NCI-H2029 (cell line): ENCODE measurements at regions not wholly inside any gene's neighbourhood (a gene's known extent, or its start where the extent isn't known, plus 50 kb on each side); places are given as distances from the start of the nearest gene placed in this dataset.

Source experiments
- DNase-seq: peaks from one replicate; lab custom pipeline; 2025; lab: John Stamatoyannopoulos, UW

DNA sequence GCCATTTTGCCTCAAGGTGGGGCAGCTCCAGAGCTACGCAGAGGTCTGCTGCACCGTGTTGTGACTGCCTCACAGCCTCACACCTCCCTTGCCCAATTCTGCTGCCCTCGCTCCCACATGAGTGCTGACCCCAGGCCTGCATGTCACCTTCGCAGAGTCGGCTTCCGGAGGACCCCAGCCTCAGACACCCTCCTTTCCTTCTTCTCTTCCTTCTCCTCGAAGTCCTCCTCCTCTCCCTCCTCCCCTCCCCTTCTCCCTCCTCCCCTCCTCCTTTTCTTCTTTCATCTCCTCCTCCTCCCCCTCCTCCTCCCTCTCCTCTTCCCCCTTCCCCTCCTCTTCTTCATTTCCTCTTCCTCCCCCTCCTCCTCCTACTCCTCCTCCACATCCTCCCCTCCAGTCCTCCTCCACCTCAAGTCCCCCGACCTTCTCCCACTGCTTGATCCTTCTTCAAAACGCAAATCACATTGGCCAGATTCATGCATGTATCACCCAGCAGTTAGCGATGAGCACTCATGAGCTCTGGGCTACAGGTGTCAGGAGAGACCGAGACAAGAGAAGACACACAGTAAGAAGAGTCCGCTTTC, 243.8 kb downstream of the RBFOX3 start:
- DNase-seq: no peak

GRCh38 chr17:79365836-79366770, 244.7 kb downstream of the RBFOX3 start:
- DNase-seq: no peak

GRCh38 chr17:79365351-79365750, 245.5 kb downstream of the RBFOX3 start:
- DNase-seq: no peak

DNA sequence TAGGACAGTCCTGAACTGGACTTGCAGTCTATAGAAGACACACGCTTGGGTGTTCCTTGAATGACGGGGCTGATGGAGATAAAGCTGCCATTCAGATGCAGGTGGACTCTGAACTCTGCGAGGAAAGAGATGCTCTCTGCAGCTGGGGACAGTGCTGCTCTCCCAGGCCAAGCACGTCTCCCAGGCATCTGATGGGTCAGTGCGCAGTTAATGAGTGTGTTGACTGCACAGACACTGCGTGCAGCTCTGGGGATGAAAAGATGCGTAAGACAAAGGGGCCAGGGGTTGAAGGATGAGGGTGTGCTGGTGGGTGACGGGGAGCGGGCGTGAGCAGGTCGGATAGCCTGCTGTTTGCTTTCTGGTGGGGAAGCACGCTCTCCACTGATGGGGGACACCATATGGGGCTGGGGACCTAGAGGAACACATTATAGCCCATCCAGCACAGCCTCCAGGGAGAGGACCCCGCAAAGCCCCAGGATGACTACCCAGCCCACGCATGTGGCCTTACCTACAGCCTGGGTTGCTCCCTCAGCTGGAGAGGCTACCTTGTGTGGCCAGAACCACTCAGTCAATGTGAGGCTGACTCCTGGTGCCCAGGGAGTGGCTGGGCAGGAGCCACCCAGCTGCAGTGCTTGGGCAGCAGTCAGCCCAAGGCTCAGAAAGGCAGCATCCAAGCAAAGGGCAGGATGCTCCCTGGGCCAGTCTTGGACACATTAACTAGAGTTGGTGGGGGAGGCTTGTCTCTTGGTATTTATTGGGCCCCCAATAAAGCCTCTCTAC, 246.3 kb downstream of the RBFOX3 start:
- DNase-seq: no peak

DNA sequence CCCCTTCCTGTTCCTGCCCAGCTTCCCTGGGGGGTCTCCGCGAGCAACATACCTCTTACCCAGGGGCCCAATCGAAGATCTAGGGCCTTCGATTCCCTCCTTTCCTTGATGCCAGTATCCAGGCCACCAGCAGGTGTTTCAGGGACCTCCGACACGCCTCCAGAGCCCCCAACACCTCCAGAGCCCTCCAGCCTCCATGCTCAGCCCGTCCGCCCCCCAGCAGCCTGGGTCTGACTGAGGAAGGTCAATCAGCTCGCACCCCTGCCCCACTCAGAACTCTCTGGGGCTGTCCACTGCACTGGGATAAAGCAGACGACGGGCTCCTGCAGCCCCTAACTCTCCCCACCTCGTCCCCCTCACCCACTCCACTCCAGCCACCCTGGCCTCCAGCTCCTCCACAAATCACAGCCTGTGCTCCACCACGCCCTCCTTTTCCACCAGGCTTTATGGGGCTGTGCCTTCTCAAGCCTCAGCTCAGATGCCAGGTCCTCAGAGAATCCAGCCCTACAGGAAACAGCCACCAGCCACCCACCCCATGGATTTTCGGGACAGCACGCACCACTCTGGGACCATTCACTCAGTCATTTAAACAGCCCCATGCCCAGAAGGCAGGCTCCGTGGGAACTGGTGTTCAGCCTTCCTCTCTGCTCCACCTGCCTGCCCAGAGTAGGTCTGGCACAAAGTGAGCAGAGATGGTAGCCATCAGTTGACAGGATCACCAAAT, 247.1 kb downstream of the RBFOX3 start:
- DNase-seq: no peak

- DNase-seq: no peak
Measured at GRCh38 chr17:79362772-79363305, 248.0 kb downstream of the RBFOX3 start.

- no peak for DNase-seq
Measured at GRCh38 chr17:79361873-79362771, 248.7 kb downstream of the RBFOX3 start.

- DNase-seq: no peak
Measured at GRCh38 chr17:79361221-79361734, 249.6 kb downstream of the RBFOX3 start.

DNA sequence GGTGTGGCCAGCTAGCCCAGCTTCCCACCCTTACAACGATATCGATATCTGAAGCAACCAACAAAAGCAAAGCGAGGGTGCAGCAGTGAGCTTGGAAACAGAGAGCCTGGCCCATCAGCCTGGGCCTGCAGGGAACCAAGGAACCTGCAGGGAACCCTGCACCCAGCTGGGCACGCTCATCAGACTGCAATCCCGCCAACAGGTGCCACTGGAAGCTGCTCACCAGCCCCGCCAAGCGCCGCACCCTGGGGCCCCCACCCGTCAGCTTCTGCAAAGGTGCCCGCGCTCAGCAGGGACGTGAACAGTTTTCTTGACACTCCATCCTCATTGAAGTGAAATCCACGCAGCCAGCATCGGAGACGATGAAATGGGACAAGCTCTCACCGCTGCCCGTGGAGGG, 250.7 kb downstream of the RBFOX3 start:
- DNase-seq: no peak

- no peak for DNase-seq
Measured at GRCh38 chr17:79356839-79357447, 253.9 kb downstream of the RBFOX3 start.

DNA sequence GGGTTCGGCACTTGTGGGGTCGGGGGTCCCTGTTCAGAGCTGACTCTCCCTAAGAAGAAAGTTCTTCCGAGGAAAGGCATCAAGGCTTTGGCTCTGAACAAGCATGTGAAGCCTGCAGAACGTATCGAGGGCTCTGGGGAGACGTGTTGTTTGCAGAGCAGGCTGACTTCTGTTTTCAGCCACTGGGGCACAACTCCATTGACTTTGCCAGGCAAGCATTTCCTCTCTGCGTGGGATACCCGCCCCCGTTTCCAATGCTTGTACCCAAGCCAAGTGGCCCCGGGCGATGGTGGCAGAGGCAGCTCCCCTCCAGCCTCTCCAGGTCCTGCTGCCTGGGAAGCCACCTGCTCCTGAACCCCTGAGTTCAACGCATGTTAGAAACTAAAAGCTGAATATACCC, 255.7 kb downstream of the RBFOX3 start:
- no peak for DNase-seq

GRCh38 chr17:79354173-79354820, 256.6 kb downstream of the RBFOX3 start:
- DNase-seq: no peak

- DNase-seq: no peak
Measured at GRCh38 chr17:79353548-79353947, 257.3 kb downstream of the RBFOX3 start.

- no peak for DNase-seq
Measured at GRCh38 chr17:79353016-79353415, 257.8 kb downstream of the RBFOX3 start.

GRCh38 chr17:79350533-79350932, 260.3 kb downstream of the RBFOX3 start:
- DNase-seq: no peak

- DNase-seq: no peak
Measured at GRCh38 chr17:79349506-79350400, 261.1 kb downstream of the RBFOX3 start.

DNA sequence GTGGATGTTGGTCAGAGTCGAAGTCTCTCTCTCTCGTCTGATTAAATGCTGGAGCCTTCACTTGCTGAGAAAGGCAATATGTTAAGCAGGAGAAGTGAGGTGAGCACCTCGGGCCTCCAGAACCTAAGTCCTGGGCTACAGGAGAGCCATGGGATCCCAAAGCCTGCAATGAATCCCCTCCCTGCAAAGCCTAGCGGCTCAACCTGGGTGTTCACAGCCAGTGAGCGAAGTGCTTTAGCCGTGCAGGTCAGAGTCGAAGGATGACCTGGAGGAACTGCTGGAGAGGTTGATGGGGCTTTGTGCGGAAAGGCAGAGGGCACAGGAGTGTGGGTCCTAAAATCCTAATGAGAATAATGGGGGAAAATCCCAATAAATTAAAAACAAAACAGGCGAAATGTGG, 267.8 kb downstream of the ENGASE start:
- no peak for DNase-seq

DNA sequence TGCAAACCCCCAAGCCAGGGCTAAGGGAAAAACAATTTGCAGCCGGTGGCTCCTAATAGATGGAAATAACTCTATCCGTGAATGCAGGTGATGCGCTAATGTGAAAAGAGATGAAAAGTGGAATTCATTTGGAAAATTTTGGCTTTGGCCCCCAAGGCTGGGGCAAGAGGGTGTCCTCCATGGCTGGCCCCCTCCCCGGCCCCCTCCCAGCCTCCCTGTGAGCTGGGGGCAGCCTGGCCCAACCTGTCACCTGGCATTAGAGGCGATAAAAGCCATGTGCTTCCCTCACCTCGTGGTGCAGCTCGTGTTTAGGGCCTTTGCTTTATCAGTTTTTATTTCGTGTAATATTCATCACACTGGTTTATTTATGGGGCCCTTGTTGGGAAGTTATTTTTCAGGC, 267.2 kb downstream of the ENGASE start:
- DNase-seq: no peak
